Gastrocnemius medialis (tissue), 4 donors: ENCODE measurements at regions not wholly inside any gene's neighbourhood (a gene's known extent, or its start where the extent isn't known, plus 50 kb on each side); places are given as distances from the start of the nearest gene placed in this dataset.

ENCODE experiments used
- CTCF ChIP-seq, 5 experiments: fragments of 450-650 bp in 3 of 5; fragments of 200-600 bp in 2 of 5; sonication (generic) in 2 of 5; IDR thresholded peaks in 4 of 5; conservative IDR thresholded peaks in 1 of 5; 1 replicate in 4 of 5; 2 replicates in 1 of 5; pipeline ENCODE4 v1.5.1; 2016 to 2019; ENCODE audit warnings: antibody characterized with exemption in 5 of 5, mild to moderate bottlenecking in 3 of 5, moderate library complexity in 3 of 5
- POLR2A ChIP-seq, 2 donors: fragments of 450-650 bp; IDR thresholded peaks; one replicate each; pipeline ENCODE4 v1.6.1; 2017; ENCODE audit warnings: antibody characterized with exemption in 2 of 2, mild to moderate bottlenecking in 2 of 2, moderate library complexity in 2 of 2

- TF ChIP-seq POLR2A (IDR thresholded peaks at IDR 0.05) (no peak), CTCF (IDR thresholded peaks at IDR 0.05 in 4 of 5, conservative IDR thresholded peaks at IDR 0.05 in 1 of 5) (no peak)
Measured at GRCh38 chr6:153962555-153962954, 76.5 kb upstream of the OPRM1 start.
